ENCODE measurements at regions not wholly inside any gene's neighbourhood (a gene's known extent, or its start where the extent isn't known, plus 50 kb on each side); places are given as distances from the start of the nearest gene placed in this dataset.

DNA sequence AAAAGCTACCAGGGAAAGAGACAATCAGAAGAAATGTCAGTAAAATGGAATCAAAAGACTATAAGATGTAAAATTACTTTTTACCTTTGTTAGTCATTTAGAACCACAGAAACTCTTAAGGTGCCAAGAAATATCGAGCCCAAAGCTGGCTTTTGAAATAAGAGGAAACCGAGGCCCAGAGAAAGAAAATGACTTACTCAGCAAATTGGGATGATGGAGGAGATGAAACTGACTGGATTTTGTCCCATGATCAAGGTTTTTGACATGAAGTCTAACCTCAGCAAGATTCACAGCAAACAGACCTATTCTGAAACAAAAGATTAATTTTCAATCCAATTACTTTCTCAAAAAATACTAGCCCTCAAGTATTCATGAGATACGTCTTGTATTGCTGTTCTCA lies 696.2 kb upstream of the WWC1 start:
- TF ChIP-seq, protein P1, sequence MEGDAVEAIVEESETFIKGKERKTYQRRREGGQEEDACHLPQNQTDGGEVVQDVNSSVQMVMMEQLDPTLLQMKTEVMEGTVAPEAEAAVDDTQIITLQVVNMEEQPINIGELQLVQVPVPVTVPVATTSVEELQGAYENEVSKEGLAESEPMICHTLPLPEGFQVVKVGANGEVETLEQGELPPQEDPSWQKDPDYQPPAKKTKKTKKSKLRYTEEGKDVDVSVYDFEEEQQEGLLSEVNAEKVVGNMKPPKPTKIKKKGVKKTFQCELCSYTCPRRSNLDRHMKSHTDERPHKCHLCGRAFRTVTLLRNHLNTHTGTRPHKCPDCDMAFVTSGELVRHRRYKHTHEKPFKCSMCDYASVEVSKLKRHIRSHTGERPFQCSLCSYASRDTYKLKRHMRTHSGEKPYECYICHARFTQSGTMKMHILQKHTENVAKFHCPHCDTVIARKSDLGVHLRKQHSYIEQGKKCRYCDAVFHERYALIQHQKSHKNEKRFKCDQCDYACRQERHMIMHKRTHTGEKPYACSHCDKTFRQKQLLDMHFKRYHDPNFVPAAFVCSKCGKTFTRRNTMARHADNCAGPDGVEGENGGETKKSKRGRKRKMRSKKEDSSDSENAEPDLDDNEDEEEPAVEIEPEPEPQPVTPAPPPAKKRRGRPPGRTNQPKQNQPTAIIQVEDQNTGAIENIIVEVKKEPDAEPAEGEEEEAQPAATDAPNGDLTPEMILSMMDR (IDR thresholded peaks at IDR 0.05), result no peak
- no peak for TF ChIP-seq ZFX (IDR thresholded peaks at IDR 0.05; ENCODE audit: borderline replicate concordance)
